Thoracic aorta (tissue), 2 donors: ENCODE measurements at regions not wholly inside any gene's neighbourhood (a gene's known extent, or its start where the extent isn't known, plus 50 kb on each side); places are given as distances from the start of the nearest gene placed in this dataset.

Source experiments
- ATAC-seq: fragments of 150-250 bp; one replicate; pipeline ENCODE4 v1.8.0; 2017; ENCODE audit warnings: low read depth; ENCODE audit not compliant: insufficient number of reproducible peaks, low FRiP score
- DNase-seq: peaks from one replicate; pipeline ENCODE4 v3.0.0-alpha.2; 2020; ENCODE audit warnings: low spot score
- H3K27ac ChIP-seq, 2 donors: fragments of 200-600 bp; sonication (generic); 1 replicate in 1 of 2; 2 replicates in 1 of 2; pipeline ENCODE4 v1.5.1; 2016; ENCODE audit warnings: mild to moderate bottlenecking in 2 of 2, moderate library complexity in 2 of 2
- H3K27me3 ChIP-seq: fragments of 200-600 bp; sonication (generic); replicated peaks from 2 replicates; pipeline ENCODE4 v1.6.0; 2016; ENCODE audit warnings: mild to moderate bottlenecking; ENCODE audit not compliant: insufficient read depth
- H3K36me3 ChIP-seq: fragments of 200-600 bp; sonication (generic); one replicate; pipeline ENCODE4 v1.5.1; 2016
- H3K4me1 ChIP-seq, 2 donors: fragments of 200-600 bp; sonication (generic); 1 replicate in 1 of 2; 2 replicates in 1 of 2; pipeline versions ENCODE4 v1.5.1 to v1.6.0; 2016; ENCODE audit warnings: low read depth in 2 of 2, mild to moderate bottlenecking in 1 of 2; ENCODE audit not compliant: control insufficient read depth in 1 of 2
- H3K4me3 ChIP-seq: fragments of 200-600 bp; sonication (generic); 2 replicates; pipeline ENCODE4 v1.5.1; 2016; ENCODE audit warnings: mild to moderate bottlenecking
- H3K9me3 ChIP-seq: fragments of 200-600 bp; sonication (generic); 2 replicates; pipeline ENCODE4 v1.5.1; 2016
- TF ChIP-seq, protein P1 (sequence below): fragments of 200-600 bp; sonication (generic); IDR thresholded peaks from one replicate; pipeline ENCODE4 v1.5.1; 2019; ENCODE audit warnings: antibody characterized with exemption

DNA sequence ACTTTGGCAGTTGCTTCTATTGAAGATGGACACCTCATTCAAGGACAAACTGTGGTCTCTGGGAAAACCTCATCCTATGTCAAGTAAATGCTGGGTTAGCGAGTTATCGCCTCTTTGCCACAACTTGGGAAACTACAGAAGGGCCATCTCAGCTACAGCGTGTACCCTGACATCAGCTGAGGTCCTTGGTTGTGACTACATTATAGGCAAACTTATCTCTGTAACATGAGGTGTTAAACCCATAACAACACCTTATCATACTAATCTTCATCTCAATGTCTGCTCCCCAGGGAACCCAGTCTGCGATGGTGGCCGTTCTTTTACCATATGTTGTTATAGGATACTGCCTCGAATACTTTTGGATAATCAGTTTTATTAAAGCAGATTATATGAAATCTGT lies 1862.7 kb downstream of the STIM2 start:
- TF ChIP-seq, protein P1, sequence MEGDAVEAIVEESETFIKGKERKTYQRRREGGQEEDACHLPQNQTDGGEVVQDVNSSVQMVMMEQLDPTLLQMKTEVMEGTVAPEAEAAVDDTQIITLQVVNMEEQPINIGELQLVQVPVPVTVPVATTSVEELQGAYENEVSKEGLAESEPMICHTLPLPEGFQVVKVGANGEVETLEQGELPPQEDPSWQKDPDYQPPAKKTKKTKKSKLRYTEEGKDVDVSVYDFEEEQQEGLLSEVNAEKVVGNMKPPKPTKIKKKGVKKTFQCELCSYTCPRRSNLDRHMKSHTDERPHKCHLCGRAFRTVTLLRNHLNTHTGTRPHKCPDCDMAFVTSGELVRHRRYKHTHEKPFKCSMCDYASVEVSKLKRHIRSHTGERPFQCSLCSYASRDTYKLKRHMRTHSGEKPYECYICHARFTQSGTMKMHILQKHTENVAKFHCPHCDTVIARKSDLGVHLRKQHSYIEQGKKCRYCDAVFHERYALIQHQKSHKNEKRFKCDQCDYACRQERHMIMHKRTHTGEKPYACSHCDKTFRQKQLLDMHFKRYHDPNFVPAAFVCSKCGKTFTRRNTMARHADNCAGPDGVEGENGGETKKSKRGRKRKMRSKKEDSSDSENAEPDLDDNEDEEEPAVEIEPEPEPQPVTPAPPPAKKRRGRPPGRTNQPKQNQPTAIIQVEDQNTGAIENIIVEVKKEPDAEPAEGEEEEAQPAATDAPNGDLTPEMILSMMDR: no peak
- Histone ChIP-seq H3K9me3 (no peaks in the 10 kb centered on the region), H3K27ac (no peak overlapping the region), H3K4me1 (no peaks in the 10 kb centered on the region), H3K4me3 (no peak overlapping the region), H3K36me3 (no peaks in the 10 kb centered on the region), H3K27me3 (no peaks in the 10 kb centered on the region)
- ATAC-seq (no peak), DNase-seq (no peak)

- no peak for DNase-seq
Measured at GRCh38 chr4:28724239-28724638, 1863.6 kb downstream of the STIM2 start.

GRCh38 chr4:28730304-28730703 lies 1869.7 kb downstream of the STIM2 start:
- H3K36me3 ChIP-seq: no peaks in the 10 kb centered on the region
- H3K27me3 ChIP-seq: no peaks in the 10 kb centered on the region
- H3K4me1 ChIP-seq: no peaks in the 10 kb centered on the region
- TF ChIP-seq, protein P1: no peak
- ATAC-seq: no peak
- no peak overlapping the region for H3K27ac ChIP-seq
- no peaks in the 10 kb centered on the region for H3K9me3 ChIP-seq
- H3K4me3 ChIP-seq: no peak overlapping the region
- no peak for DNase-seq

More at GRCh38 chr4:28724239-28724638, 1863.6 kb downstream of the STIM2 start:
- TF ChIP-seq, protein P1: no peak
- H3K27ac ChIP-seq: no peak overlapping the region
- no peak overlapping the region for H3K4me3 ChIP-seq
- no peaks in the 10 kb centered on the region for H3K9me3 ChIP-seq
- no peak for ATAC-seq
- no peaks in the 10 kb centered on the region for H3K27me3 ChIP-seq
- H3K4me1 ChIP-seq: no peaks in the 10 kb centered on the region
- no peaks in the 10 kb centered on the region for H3K36me3 ChIP-seq

DNA sequence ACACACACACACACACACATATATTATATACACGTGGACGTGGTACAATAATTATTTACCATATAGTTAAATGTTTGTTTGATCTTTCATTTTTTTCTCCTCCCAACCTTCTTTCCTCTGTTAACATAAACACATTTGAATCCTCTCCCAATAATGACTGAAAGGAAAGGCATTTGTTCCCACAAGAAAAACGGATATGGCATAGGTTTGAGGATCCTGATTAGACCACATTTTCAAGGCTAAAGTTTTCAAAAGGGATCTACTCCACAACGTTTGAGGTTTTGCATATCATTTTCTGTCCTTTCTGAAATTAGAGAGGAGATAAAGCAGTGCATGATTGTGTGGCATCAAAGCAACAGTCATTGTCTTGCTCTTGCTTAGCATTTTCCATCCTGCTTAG lies 1883.4 kb downstream of the STIM2 start:
- TF ChIP-seq, protein P1: no peak
- no peak for ATAC-seq

GRCh38 chr4:28754376-28754775 lies 1893.7 kb downstream of the STIM2 start:
- TF ChIP-seq, protein P1: no peak
- no peak for ATAC-seq
- Histone ChIP-seq H3K27ac (no peak overlapping the region), H3K27me3 (no peaks in the 10 kb centered on the region), H3K9me3 (no peaks in the 10 kb centered on the region), H3K4me1 (no peaks in the 10 kb centered on the region), H3K4me3 (no peak overlapping the region), H3K36me3 (no peaks in the 10 kb centered on the region)
- no peak for DNase-seq

More for the DNA sequence above, 1883.4 kb downstream of the STIM2 start:
- no peak overlapping the region for H3K27ac ChIP-seq
- no peak overlapping the region for H3K4me3 ChIP-seq
- no peaks in the 10 kb centered on the region for H3K27me3 ChIP-seq
- no peaks in the 10 kb centered on the region for H3K36me3 ChIP-seq
- no peak for DNase-seq
- H3K4me1 ChIP-seq: no peaks in the 10 kb centered on the region
- H3K9me3 ChIP-seq: no peaks in the 10 kb centered on the region
